Omental fat pad (tissue), 3 donors: ENCODE measurements at regions not wholly inside any gene's neighbourhood (a gene's known extent, or its start where the extent isn't known, plus 50 kb on each side); places are given as distances from the start of the nearest gene placed in this dataset.

Experiments used
- ATAC-seq: fragments of 150-250 bp; one replicate; pipeline ENCODE4 v1.9.1; 2016; ENCODE audit warnings: mild to moderate bottlenecking, moderate library complexity; ENCODE audit not compliant: low FRiP score
- DNase-seq: peaks from one replicate; pipeline ENCODE4 v3.0.0-alpha.2; 2019; ENCODE audit warnings: low spot score
- TF ChIP-seq, protein P1 (sequence below), 3 donors: fragments of 450-650 bp; IDR thresholded peaks; one replicate each; pipeline ENCODE4 v1.5.1; 2016 to 2017; ENCODE audit warnings: antibody characterized with exemption in 3 of 3, mild to moderate bottlenecking in 3 of 3, moderate library complexity in 2 of 3

DNA sequence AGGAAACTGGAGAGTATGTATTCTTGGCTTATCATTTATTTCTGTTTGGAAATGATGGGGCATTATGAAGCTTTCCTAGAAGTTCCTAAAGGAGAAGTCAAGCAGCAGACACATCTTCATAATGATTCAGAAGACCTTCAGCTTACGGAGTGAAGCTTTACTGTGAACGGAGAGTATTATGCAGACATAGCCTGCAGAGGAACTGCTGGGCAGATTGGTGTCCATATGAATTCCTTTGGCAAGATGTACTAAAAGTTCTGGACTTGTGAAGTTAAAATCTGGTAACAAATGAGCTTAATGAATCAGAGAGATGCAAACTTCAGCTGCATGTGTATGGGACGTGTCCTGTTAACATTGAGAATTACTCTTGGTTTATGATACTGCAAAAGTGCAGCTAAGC is 60.1 kb downstream of the NABP1 start:
- no peak for ATAC-seq
- no peak for DNase-seq
- TF ChIP-seq, protein P1, sequence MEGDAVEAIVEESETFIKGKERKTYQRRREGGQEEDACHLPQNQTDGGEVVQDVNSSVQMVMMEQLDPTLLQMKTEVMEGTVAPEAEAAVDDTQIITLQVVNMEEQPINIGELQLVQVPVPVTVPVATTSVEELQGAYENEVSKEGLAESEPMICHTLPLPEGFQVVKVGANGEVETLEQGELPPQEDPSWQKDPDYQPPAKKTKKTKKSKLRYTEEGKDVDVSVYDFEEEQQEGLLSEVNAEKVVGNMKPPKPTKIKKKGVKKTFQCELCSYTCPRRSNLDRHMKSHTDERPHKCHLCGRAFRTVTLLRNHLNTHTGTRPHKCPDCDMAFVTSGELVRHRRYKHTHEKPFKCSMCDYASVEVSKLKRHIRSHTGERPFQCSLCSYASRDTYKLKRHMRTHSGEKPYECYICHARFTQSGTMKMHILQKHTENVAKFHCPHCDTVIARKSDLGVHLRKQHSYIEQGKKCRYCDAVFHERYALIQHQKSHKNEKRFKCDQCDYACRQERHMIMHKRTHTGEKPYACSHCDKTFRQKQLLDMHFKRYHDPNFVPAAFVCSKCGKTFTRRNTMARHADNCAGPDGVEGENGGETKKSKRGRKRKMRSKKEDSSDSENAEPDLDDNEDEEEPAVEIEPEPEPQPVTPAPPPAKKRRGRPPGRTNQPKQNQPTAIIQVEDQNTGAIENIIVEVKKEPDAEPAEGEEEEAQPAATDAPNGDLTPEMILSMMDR (IDR thresholded peaks at IDR 0.05), result no peak

DNA sequence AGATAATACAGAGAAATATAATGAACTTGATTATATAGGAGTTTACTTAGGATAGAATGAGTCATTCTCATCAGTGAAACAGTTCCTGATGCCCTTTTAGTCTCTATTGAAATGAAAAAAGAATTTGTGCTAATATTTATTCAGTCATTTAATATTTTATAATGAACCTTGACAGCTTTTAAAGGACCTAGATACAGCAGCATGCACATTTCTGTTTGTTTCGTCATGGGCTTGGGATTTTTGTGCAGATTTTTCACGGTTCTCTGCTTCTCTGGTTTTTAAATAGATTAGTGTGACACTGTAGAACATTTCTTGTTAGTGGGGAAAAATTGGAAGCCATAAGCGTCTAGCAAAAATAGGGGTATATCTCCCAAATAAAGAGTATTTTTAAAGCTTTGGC is 60.7 kb downstream of the NABP1 start:
- ATAC-seq, result no peak
- no peak for DNase-seq
- TF ChIP-seq, protein P1 (IDR thresholded peaks at IDR 0.05), result no peak

DNA sequence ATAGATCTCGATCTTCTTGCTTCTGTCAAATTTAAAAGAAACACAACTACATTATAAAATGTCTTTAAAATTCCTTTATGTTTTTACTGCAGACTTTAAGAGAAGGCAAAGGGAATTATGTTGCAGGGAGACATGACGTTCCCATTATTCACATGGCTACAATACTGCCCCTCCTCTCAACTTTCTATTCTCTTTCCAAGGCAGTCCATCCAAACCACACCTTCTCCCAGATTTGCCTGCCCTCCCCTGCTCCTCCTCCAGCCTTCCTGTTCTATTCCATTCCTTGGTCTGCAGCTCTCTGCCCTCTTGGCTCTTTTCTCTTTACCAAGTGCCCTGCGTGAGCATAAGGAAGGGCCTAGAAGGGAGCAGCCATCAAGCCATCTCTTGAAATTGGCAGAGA is 61.3 kb downstream of the NABP1 start:
- ATAC-seq (no peak), DNase-seq (no peak)
- TF ChIP-seq, protein P1 (IDR thresholded peaks at IDR 0.05), result no peak

DNA sequence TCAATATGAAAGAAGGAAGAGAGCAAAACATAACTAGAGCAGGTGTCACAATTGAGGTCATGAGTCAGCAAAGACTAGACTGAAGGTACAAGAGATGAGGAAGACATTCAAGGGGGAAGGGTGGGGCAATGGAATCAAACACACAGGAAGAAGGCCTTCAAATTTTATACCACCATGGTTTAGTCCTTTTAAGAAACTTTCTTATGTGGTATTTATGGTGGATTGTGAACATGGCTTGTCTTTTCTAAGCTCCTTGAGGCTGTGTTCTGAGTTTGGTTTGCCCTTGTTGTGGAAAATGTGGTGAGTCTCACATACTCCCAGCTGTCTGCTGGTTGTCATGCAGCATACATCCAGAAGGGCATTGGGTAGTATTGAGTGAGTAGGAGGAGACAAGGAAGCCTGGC is 62.1 kb downstream of the NABP1 start:
- no peak for DNase-seq
- TF ChIP-seq, protein P1 (IDR thresholded peaks at IDR 0.05), result no peak
- ATAC-seq, result no peak

DNA sequence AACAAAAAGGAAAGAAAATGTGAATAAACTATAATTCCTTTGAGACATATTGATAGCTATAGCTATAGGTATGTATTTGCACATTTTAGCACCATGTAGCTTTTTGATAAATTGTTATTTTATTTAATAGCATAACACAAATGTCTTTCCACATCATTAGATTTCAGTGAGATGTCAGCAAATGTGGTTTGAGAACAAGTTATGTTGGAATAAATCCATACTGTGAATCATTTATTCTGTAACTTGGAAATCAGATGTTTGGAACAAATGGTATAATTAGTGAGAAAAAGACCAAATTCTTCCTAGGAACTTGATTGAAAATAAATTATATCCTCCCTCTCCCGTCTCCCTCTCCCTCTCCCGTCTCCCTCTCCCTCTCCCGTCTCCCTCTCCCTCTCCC is 62.8 kb downstream of the NABP1 start:
- no peak for ATAC-seq
- TF ChIP-seq, protein P1 (IDR thresholded peaks at IDR 0.05), result no peak
- DNase-seq, result no peak

DNA sequence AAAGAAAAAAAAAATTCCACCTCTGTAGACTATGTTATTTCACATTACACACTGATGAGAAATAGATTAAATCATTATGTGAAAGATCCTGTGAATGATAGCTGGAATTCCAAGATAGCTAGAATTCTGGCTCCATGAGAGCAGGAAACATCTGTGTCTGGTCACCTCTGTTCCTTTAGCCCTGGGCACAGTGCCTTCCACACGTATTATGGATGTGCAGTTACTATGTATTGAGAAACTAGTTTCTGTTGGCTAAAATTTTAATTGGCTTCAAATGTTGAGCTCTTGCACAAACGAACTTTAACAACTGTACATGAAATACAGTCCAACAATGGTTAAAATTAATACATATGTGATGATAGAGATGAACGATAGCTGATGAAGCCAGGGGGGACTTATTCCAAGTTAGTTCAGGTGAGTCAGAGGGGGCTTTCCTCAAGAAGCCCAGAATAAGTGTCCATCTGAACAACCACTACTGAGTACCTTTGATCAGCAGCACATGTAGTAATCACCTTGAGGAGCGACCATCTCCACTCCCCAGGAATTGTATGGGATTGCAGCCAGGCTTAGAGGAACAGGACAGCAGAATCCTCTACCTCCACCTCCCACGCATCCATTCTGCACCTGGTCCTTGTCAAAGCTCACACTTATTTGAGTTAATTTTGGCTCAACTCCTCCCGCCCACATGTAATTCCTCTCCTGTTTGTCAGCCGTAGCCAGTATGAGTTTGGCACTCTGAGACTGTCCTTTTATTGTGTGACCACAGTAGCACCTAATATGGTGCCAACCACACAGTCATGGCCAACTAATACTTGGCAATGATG is 68.6 kb downstream of the NABP1 start:
- TF ChIP-seq, protein P1 (IDR thresholded peaks at IDR 0.05), result no peak
- no peak for DNase-seq
- ATAC-seq, result peak; percentile 31

DNA sequence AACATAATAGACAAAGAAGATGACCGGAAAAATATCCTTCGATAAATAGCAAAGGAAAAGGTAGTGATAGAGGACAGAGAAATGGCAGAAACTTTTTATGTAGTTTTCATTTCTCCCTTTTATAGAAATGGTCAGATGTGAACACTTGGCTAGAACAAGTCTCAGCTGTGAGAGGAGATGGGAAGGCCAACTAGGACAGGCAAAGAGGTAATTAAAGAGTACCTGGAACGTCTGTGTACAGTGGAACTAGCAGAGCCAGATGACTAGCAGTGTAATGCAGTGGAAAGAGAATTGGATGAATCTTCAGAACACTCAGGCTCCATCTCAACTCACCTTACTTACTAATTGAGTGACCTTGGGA is 69.2 kb downstream of the NABP1 start:
- no peak for DNase-seq

More for the DNA sequence above, 69.2 kb downstream of the NABP1 start:
- TF ChIP-seq, protein P1 (IDR thresholded peaks at IDR 0.05), result no peak
- ATAC-seq, result no peak
